ENCODE measurements at regions not wholly inside any gene's neighbourhood (a gene's known extent, or its start where the extent isn't known, plus 50 kb on each side); places are given as distances from the start of the nearest gene placed in this dataset.

DNA sequence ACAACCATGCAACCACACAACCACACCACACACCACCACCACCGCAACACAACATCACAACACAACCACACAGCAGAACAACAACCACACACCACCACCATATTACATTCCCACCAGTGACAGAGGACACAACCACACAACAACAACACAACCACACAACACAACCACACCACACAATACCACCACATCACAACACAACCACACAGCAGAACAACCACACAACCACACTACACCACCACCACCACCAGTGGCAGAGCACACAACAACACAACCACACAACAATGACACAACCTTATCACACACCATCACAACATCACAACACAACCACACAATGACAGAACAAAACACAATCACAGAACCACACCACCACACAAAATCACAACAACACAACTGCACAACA, 313.0 kb upstream of the MYT1L start:
- no peak overlapping the region for H3K4me3 ChIP-seq (replicated peaks in 1 of 4; ENCODE audit: control extremely low read depth in 1 of 4, insufficient read depth in 1 of 4, low read depth in 3 of 4, low read length in 4 of 4)
- H3K9me3 ChIP-seq (ENCODE audit: control insufficient read depth, insufficient read depth, low read depth, low read length): no peaks in the 10 kb centered on the region
- no peak overlapping the region for H3K9ac ChIP-seq (ENCODE audit: insufficient read depth, low read length)
- H3K27me3 ChIP-seq (ENCODE audit: control insufficient read depth, insufficient read depth, low read length): no peaks in the 10 kb centered on the region
- no peaks in the 10 kb centered on the region for H4K20me1 ChIP-seq (ENCODE audit: control insufficient read depth, extremely low read depth, insufficient read depth, low read length)
- TF ChIP-seq EZH2 (IDR thresholded peaks at IDR 0.05; ENCODE audit: low read length, missing control alignments): no peak
- TF ChIP-seq, protein P1, sequence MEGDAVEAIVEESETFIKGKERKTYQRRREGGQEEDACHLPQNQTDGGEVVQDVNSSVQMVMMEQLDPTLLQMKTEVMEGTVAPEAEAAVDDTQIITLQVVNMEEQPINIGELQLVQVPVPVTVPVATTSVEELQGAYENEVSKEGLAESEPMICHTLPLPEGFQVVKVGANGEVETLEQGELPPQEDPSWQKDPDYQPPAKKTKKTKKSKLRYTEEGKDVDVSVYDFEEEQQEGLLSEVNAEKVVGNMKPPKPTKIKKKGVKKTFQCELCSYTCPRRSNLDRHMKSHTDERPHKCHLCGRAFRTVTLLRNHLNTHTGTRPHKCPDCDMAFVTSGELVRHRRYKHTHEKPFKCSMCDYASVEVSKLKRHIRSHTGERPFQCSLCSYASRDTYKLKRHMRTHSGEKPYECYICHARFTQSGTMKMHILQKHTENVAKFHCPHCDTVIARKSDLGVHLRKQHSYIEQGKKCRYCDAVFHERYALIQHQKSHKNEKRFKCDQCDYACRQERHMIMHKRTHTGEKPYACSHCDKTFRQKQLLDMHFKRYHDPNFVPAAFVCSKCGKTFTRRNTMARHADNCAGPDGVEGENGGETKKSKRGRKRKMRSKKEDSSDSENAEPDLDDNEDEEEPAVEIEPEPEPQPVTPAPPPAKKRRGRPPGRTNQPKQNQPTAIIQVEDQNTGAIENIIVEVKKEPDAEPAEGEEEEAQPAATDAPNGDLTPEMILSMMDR (conservative IDR thresholded peaks at IDR 0.05 in 1 of 2, IDR thresholded peaks at IDR 0.05 in 1 of 2; ENCODE audit: low read depth in 1 of 2, low read length in 2 of 2): no peak
- H3K27ac ChIP-seq (ENCODE audit: insufficient read depth, low read length): no peak overlapping the region
- no peak overlapping the region for H3K4me2 ChIP-seq (ENCODE audit: extremely low read depth, insufficient read depth, low read length)
- no peaks in the 10 kb centered on the region for H3K36me3 ChIP-seq (ENCODE audit: control insufficient read depth, insufficient read depth, low read length)
- H2AFZ ChIP-seq (ENCODE audit: low read length): no peak overlapping the region
- DNase-seq (ENCODE audit: low read depth in 2 of 2): no peak
- no peaks in the 10 kb centered on the region for H3K4me1 ChIP-seq (ENCODE audit: control insufficient read depth, extremely low read depth, insufficient read depth, low read length)
- no peaks in the 10 kb centered on the region for H3K79me2 ChIP-seq (ENCODE audit: control insufficient read depth, insufficient read depth, low read length)

DNA sequence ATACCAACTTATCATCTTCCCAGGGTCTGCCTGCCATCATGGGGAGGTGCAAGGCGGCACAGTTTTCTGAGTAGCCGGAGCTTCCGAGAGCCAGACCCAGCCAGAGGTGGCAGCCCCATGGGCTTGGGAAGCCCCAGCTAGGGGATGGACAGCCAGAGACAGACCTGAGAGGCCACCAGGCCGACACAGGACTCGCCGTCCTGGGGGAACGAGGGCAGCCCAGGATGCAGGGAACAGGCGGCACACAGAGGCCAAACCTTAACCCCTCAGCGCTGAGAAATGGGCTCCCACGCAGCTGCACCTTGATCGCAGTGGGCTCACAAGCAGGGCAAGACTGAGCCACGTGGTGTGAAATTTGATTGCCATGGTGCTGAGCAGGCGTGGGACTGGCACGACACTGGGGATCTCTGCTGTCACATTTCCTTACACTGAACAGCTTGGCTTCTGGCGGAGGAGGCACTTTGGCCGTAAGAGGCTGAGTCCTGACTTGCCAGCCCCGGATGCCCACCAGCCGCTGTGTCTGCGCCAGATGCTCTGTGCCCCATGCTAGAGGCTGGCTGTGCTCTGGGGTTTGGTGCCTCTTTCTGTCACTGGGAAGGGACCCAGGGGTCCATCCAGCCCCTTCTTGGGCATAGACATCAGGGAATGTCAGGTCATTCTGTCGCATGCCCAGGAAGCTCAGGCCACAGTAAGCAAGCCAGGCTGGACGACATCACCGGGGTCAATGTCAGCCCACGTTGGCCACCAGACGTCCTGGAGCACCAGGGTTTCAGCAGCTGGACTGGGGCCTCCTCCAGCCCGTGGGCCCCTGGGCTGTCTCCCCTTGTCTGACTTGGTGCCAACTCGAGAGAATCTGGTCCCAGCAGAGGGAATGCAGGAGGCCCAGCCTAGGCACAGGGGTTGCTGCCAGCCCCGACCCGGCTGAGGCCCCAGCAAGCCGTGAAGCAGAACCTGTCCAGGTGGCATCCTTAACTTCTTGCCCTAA, 312.1 kb upstream of the MYT1L start:
- Histone ChIP-seq H3K27ac (ENCODE audit: insufficient read depth, low read length) (no peak overlapping the region), H2AFZ (ENCODE audit: low read length) (no peak overlapping the region), H3K4me3 (replicated peaks in 1 of 4; ENCODE audit: control extremely low read depth in 1 of 4, insufficient read depth in 1 of 4, low read depth in 3 of 4, low read length in 4 of 4) (no peak overlapping the region), H3K36me3 (ENCODE audit: control insufficient read depth, insufficient read depth, low read length) (no peaks in the 10 kb centered on the region), H3K9ac (ENCODE audit: insufficient read depth, low read length) (no peak overlapping the region), H4K20me1 (ENCODE audit: control insufficient read depth, extremely low read depth, insufficient read depth, low read length) (no peaks in the 10 kb centered on the region), H3K4me2 (ENCODE audit: extremely low read depth, insufficient read depth, low read length) (no peak overlapping the region), H3K27me3 (ENCODE audit: control insufficient read depth, insufficient read depth, low read length) (no peaks in the 10 kb centered on the region), H3K79me2 (ENCODE audit: control insufficient read depth, insufficient read depth, low read length) (no peaks in the 10 kb centered on the region), H3K9me3 (ENCODE audit: control insufficient read depth, insufficient read depth, low read depth, low read length) (no peaks in the 10 kb centered on the region), H3K4me1 (ENCODE audit: control insufficient read depth, extremely low read depth, insufficient read depth, low read length) (no peaks in the 10 kb centered on the region)
- TF ChIP-seq, protein P1 (conservative IDR thresholded peaks at IDR 0.05 in 1 of 2, IDR thresholded peaks at IDR 0.05 in 1 of 2; ENCODE audit: low read depth in 1 of 2, low read length in 2 of 2): no peak
- TF ChIP-seq EZH2 (IDR thresholded peaks at IDR 0.05; ENCODE audit: low read length, missing control alignments): no peak
- no peak for DNase-seq (ENCODE audit: low read depth in 2 of 2)

DNA sequence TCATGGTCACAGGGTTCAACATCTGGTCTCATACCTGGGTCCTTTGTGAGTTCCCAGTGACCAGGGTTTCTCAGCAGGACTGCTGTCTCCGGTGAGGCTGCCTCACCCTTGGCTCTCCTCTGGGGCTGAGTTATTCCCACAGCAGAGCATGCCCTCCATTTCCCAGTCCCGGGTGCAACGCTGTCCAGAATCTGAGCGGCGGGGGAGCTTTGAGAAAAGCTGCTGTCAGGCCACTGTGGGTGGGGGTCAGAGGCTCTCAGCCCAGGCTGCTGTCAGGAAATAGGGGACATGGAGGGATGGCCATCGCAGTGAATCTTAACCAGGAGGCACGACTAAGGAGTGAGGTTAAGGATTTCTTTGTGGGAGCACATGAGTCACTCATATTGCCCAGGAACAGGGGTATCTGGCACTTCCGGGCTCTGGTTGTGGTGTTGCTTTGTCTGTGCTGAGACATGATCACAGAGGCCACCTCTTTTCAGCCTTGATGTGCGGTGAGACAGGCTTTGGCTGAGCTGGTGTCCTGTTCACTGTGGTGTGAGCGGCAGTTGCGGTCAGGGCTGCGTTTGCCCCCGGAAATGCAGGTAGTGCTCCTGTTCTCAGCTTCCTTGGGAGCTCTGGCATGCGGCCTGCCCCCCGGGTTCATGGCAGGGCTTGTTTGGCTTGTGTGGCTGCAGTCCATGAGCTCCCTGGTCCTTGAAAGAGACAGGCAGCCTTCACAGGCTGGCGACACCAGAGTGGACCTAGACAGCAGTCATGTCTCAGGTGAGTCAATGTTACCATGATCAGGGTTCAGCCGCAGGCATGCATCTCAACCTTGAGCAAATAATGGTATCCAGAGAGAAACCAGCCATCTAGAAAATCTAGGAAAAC, 310.7 kb upstream of the MYT1L start:
- DNase-seq (ENCODE audit: low read depth in 2 of 2): no peak
- Histone ChIP-seq H3K9me3 (ENCODE audit: control insufficient read depth, insufficient read depth, low read depth, low read length) (no peaks in the 10 kb centered on the region), H3K79me2 (ENCODE audit: control insufficient read depth, insufficient read depth, low read length) (no peaks in the 10 kb centered on the region), H3K4me3 (replicated peaks in 1 of 4; ENCODE audit: control extremely low read depth in 1 of 4, insufficient read depth in 1 of 4, low read depth in 3 of 4, low read length in 4 of 4) (no peak overlapping the region), H3K4me2 (ENCODE audit: extremely low read depth, insufficient read depth, low read length) (no peak overlapping the region), H3K27me3 (ENCODE audit: control insufficient read depth, insufficient read depth, low read length) (no peaks in the 10 kb centered on the region), H3K4me1 (ENCODE audit: control insufficient read depth, extremely low read depth, insufficient read depth, low read length) (no peaks in the 10 kb centered on the region), H3K27ac (ENCODE audit: insufficient read depth, low read length) (no peak overlapping the region), H3K36me3 (ENCODE audit: control insufficient read depth, insufficient read depth, low read length) (no peaks in the 10 kb centered on the region), H2AFZ (ENCODE audit: low read length) (no peak overlapping the region), H3K9ac (ENCODE audit: insufficient read depth, low read length) (no peak overlapping the region), H4K20me1 (ENCODE audit: control insufficient read depth, extremely low read depth, insufficient read depth, low read length) (no peaks in the 10 kb centered on the region)
- TF ChIP-seq, protein P1 (conservative IDR thresholded peaks at IDR 0.05 in 1 of 2, IDR thresholded peaks at IDR 0.05 in 1 of 2; ENCODE audit: low read depth in 1 of 2, low read length in 2 of 2): no peak
- no peak for TF ChIP-seq EZH2 (IDR thresholded peaks at IDR 0.05; ENCODE audit: low read length, missing control alignments)

All from fibroblast of lung (primary cell).